ENCODE measurements at regions not wholly inside any gene's neighbourhood (a gene's known extent, or its start where the extent isn't known, plus 50 kb on each side); places are given as distances from the start of the nearest gene placed in this dataset.

GRCh38 chr5:144085381-144085780 is 85.1 kb downstream of the YIPF5 start:
- no peaks in the 10 kb centered on the region for H3K9me3 Mint-ChIP-seq
- TF ChIP-seq, protein P1, sequence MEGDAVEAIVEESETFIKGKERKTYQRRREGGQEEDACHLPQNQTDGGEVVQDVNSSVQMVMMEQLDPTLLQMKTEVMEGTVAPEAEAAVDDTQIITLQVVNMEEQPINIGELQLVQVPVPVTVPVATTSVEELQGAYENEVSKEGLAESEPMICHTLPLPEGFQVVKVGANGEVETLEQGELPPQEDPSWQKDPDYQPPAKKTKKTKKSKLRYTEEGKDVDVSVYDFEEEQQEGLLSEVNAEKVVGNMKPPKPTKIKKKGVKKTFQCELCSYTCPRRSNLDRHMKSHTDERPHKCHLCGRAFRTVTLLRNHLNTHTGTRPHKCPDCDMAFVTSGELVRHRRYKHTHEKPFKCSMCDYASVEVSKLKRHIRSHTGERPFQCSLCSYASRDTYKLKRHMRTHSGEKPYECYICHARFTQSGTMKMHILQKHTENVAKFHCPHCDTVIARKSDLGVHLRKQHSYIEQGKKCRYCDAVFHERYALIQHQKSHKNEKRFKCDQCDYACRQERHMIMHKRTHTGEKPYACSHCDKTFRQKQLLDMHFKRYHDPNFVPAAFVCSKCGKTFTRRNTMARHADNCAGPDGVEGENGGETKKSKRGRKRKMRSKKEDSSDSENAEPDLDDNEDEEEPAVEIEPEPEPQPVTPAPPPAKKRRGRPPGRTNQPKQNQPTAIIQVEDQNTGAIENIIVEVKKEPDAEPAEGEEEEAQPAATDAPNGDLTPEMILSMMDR (conservative IDR thresholded peaks at IDR 0.05), result no peak
- no peak overlapping the region for H3K4me3 Mint-ChIP-seq
- H3K27me3 Mint-ChIP-seq, result no peaks in the 10 kb centered on the region
- no peak overlapping the region for H3K27ac Mint-ChIP-seq
- H3K36me3 Mint-ChIP-seq, result no peaks in the 10 kb centered on the region
- no peak for DNase-seq (ENCODE audit: extremely low spot score, unreplicated experiment)
- H3K4me1 Mint-ChIP-seq (ENCODE audit: unreplicated experiment), result peaks cover 18% of the 10 kb centered on the region

DNA sequence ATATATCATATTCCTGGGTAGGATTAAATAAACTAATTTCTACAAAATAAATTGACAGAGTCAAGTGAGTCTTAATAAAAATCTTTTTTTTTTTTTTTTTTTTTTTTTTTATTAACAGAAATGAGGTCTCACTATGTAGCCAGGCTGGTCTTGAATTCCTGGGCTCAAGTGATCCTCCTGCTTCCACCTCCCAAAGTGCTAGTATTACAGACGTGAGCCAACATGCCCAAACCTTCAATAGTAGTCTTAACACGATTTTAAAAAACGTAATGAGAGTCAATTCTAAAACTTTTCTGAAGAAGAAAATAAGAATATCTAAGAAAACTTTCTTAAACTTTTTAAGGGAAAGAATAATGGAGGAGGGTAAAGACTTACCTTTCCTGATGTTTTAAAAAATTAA is 84.2 kb downstream of the YIPF5 start:
- Mint-ChIP-seq H3K36me3 (no peaks in the 10 kb centered on the region), H3K4me3 (no peak overlapping the region), H3K4me1 (ENCODE audit: unreplicated experiment) (peaks cover 25% of the 10 kb centered on the region), H3K27ac (no peak overlapping the region), H3K9me3 (no peaks in the 10 kb centered on the region), H3K27me3 (no peaks in the 10 kb centered on the region)
- no peak for DNase-seq (ENCODE audit: extremely low spot score, unreplicated experiment)
- TF ChIP-seq, protein P1 (conservative IDR thresholded peaks at IDR 0.05), result no peak

DNA sequence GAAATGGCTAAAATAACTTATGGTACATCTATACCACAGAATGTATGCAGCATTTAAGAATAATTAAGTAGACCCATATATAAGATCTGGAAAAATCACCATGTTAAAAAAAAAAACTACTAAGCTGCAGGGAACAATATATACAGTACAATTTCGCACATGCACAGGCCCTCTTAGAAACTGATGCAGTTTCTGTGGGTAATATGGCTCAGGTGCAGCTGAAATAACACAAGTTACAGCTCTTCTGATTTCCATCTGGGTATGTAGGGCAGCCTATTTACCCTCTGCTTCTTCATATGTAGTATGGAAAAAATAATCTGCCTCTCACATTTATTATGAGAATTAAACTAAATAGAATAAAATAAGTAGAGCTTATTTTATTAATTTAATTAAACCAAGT is 82.9 kb downstream of the YIPF5 start:
- H3K4me3 Mint-ChIP-seq, result no peak overlapping the region
- no peaks in the 10 kb centered on the region for H3K27me3 Mint-ChIP-seq
- H3K27ac Mint-ChIP-seq, result no peak overlapping the region
- TF ChIP-seq, protein P1 (conservative IDR thresholded peaks at IDR 0.05), result no peak
- peaks cover 28% of the 10 kb centered on the region for H3K4me1 Mint-ChIP-seq (ENCODE audit: unreplicated experiment)
- H3K9me3 Mint-ChIP-seq, result no peaks in the 10 kb centered on the region
- H3K36me3 Mint-ChIP-seq, result no peaks in the 10 kb centered on the region
- DNase-seq (ENCODE audit: extremely low spot score, unreplicated experiment), result no peak

GRCh38 chr5:144088206-144089064 is 82.0 kb downstream of the YIPF5 start:
- no peak for DNase-seq (ENCODE audit: extremely low spot score, unreplicated experiment)
- Mint-ChIP-seq H3K4me1 (ENCODE audit: unreplicated experiment) (peaks cover 33% of the 10 kb centered on the region), H3K4me3 (peak overlapping the region; percentile 18), H3K36me3 (no peaks in the 10 kb centered on the region), H3K9me3 (no peaks in the 10 kb centered on the region), H3K27me3 (no peaks in the 10 kb centered on the region), H3K27ac (peak overlapping the region; percentile 17)
- TF ChIP-seq, protein P1 (conservative IDR thresholded peaks at IDR 0.05), result no peak

- H3K9me3 Mint-ChIP-seq, result no peaks in the 10 kb centered on the region
- TF ChIP-seq, protein P1 (conservative IDR thresholded peaks at IDR 0.05), result no peak
- peak overlapping the region; percentile 17 for H3K27ac Mint-ChIP-seq
- H3K4me3 Mint-ChIP-seq, result peak overlapping the region; percentile 18
- no peak for DNase-seq (ENCODE audit: extremely low spot score, unreplicated experiment)
- peaks cover 33% of the 10 kb centered on the region for H3K4me1 Mint-ChIP-seq (ENCODE audit: unreplicated experiment)
- H3K36me3 Mint-ChIP-seq, result no peaks in the 10 kb centered on the region
- H3K27me3 Mint-ChIP-seq, result no peaks in the 10 kb centered on the region
Measured at GRCh38 chr5:144089401-144090021, 80.9 kb downstream of the YIPF5 start.

All from type B pancreatic cell (in vitro differentiated cells).